ENCODE measurements at regions not wholly inside any gene's neighbourhood (a gene's known extent, or its start where the extent isn't known, plus 50 kb on each side); places are given as distances from the start of the nearest gene placed in this dataset.

DNA sequence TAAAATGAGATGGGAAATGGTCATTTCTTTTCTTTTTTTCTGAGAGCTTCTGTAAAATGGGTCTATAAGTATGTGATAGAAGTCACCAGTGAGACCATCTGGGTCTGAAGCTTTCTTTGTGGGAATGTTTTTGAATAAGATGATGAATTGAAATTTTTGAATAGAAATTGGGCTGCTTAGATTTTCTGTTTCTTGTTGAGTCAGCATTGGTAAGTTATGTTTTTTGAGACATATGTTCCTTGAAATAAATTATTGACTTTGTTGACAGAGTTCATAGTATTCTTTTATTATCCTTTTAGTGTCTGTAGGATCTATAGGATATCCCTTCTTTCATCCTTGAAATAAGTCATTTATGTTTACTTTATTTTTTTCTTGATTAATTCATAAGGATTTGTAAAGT lies 208.1 kb downstream of the OPA1 start:
- TF ChIP-seq CTCF (IDR thresholded peaks at IDR 0.05) (no peak), POLR2A (IDR thresholded peaks at IDR 0.05) (no peak), POLR2AphosphoS5 (IDR thresholded peaks at IDR 0.05) (no peak), EP300 (IDR thresholded peaks at IDR 0.05) (no peak)

Measured in suprapubic skin (tissue), 4 donors.